DMS 273 (cell line): ENCODE measurements at regions not wholly inside any gene's neighbourhood (a gene's known extent, or its start where the extent isn't known, plus 50 kb on each side); places are given as distances from the start of the nearest gene placed in this dataset.

Experiments used
- DNase-seq: peaks from one replicate; lab custom pipeline; 2025; ENCODE audit not compliant: unreplicated experiment; lab: John Stamatoyannopoulos, UW

GRCh38 chr18:67242001-67242400 is 274.5 kb downstream of the DSEL start:
- DNase-seq, result no peak

GRCh38 chr18:67241299-67241698 is 275.2 kb downstream of the DSEL start:
- no peak for DNase-seq

- DNase-seq, result no peak
These were observed 276.7 kb downstream of the DSEL start for GRCh38 chr18:67239826-67240225.

- DNase-seq, result no peak
These were observed 283.5 kb downstream of the DSEL start for GRCh38 chr18:67232991-67233390.

GRCh38 chr18:67232406-67232805 is 284.1 kb downstream of the DSEL start:
- no peak for DNase-seq

- no peak for DNase-seq
These were observed 293.6 kb downstream of the DSEL start for GRCh38 chr18:67222887-67223286.

GRCh38 chr18:67219821-67220220 is 296.7 kb downstream of the DSEL start:
- peak; percentile 37 for DNase-seq

- no peak for DNase-seq
These were observed 298.0 kb downstream of the DSEL start for GRCh38 chr18:67218556-67218955.

- DNase-seq, result peak; percentile 80
These were observed 298.9 kb downstream of the DSEL start for GRCh38 chr18:67217551-67218166.

GRCh38 chr18:67216846-67217245 is 299.7 kb downstream of the DSEL start:
- no peak for DNase-seq

GRCh38 chr18:67215686-67216085 is 300.8 kb downstream of the DSEL start:
- DNase-seq, result no peak

- no peak for DNase-seq
These were observed 304.9 kb downstream of the DSEL start for GRCh38 chr18:67211646-67212045.

- DNase-seq, result no peak
These were observed 315.9 kb downstream of the DSEL start for GRCh38 chr18:67200665-67201064.

- DNase-seq, result peak; percentile 75
These were observed 316.4 kb downstream of the DSEL start for GRCh38 chr18:67199993-67200617.

- no peak for DNase-seq
These were observed 321.6 kb downstream of the DSEL start for GRCh38 chr18:67194886-67195285.

- DNase-seq, result no peak
These were observed 324.0 kb downstream of the DSEL start for GRCh38 chr18:67192535-67192934.

- DNase-seq, result no peak
These were observed 333.1 kb downstream of the DSEL start for GRCh38 chr18:67183398-67183797.

- DNase-seq, result no peak
These were observed 336.8 kb downstream of the DSEL start for GRCh38 chr18:67179726-67180125.

- DNase-seq, result no peak
These were observed 356.9 kb downstream of the DSEL start for GRCh38 chr18:67159662-67160061.

GRCh38 chr18:67154979-67155378 is 361.5 kb downstream of the DSEL start:
- no peak for DNase-seq

GRCh38 chr18:67151366-67151765 is 365.2 kb downstream of the DSEL start:
- no peak for DNase-seq

GRCh38 chr18:67145586-67146292 is 370.8 kb downstream of the DSEL start:
- DNase-seq, result no peak
